SIG-M5 (cell line): ENCODE measurements at regions not wholly inside any gene's neighbourhood (a gene's known extent, or its start where the extent isn't known, plus 50 kb on each side); places are given as distances from the start of the nearest gene placed in this dataset.
"Not testable (repeated sequence)": the region's sequence is repeated elsewhere in the genome, so short reads cannot be mapped to it uniquely, and the experiment has no call there.

ENCODE experiments used
- DNase-seq: peaks from one replicate; lab custom pipeline; 2025; lab: John Stamatoyannopoulos, UW

DNA sequence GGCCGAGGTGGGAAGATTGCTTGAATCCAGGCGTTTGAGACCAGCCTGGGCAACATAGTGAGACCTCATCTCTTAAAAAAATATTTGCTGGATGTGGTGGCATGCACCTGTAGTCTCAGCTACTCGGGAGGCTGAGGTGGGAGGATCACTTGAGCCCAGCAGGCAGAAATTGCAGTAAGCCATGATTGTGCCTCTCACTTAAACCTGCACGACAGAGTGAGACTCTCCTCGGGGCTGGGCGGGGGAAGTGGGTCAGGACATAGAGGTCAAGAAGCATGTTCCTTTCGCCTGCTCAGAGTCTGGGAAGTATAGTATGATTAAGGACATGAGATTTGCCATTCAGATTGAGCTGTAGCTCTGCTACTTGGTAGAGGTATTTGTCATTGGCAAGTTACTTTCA, 52.3 kb downstream of the SEPTIN7 start:
- DNase-seq, result not testable (repeated sequence)

DNA sequence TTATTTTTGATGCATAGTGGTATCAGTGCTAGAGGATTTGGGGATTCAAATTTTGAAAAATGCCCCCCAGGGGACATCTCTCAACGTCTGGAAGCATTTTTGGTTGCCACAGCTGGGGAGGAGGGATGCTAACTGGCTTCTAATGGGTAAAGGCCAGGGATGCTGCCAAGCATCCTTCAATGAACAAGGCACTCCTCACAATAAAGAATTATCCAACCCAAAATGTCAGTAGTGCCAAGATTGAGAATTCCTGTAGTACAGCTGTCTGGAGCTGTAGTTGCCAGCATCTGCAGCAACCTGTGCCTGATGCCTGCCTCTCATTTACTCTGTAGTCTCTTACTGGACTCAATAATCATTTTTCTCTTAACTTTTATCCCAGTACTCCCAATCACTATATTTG, 53.5 kb downstream of the SEPTIN7 start:
- no peak for DNase-seq

- no peak for DNase-seq
Measured at GRCh38 chr7:35856175-35856574, 55.3 kb downstream of the SEPTIN7 start.

GRCh38 chr7:35860664-35861063, 59.8 kb downstream of the SEPTIN7 start:
- no peak for DNase-seq

DNA sequence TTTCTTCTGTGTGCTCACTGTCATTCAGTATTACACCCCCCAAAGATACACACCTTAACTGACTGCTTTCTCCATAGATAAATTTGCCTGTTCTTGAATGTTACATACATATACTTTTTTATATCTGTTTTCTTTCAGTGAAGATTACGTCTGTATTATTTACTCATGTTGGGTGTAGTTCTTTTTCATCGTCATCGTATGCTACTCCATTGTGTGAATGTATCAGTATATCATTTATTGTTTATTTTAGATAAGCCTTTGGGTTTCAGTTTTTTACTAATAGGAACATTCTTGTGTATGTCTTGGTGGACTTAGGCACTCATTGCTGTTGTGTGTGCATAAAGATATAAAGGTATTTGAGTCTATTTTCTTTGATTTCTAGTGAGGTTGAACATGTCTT, 64.4 kb downstream of the SEPTIN7 start:
- no peak for DNase-seq

GRCh38 chr7:35866186-35866585, 65.3 kb downstream of the SEPTIN7 start:
- DNase-seq, result no peak

DNA sequence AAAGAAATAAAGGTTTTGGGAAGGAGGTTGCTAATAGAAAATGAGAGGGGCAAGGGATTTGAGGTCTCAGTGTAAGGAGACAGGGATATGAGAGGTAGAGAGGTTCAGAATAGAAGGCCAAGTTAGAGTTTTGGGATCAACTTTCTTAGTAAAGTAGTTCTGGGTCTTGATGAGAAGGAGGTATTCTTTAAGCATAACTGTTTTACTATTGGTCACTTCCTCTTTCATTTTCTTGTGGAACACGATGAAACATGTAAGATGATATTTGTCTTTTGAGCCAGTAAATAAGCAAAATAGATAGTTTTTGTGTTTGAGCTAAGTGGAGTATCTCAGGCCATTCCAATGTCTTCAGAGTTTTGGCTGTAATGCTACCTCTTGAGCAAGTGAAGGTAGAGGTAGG, 68.3 kb downstream of the SEPTIN7 start:
- not testable (repeated sequence) for DNase-seq

DNA sequence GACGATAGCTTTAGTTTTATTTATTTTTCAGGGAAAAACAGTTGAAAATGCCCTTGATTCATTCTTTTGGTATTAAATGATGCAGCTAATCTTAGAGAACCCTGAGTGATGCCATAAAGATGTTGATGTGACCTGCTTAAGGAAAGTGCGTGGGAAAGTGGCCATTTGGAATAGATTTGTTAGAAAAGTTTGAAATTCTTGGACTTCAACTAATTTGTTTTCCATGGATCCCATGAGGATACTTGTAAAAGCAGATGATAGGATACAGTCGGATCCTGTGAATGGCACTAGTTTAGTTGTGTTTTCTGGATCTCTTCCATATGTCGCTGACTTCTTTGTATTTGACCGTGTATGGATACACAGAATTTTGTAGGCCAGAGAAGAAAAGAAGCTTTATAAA, 69.0 kb downstream of the SEPTIN7 start:
- DNase-seq, result no peak

DNA sequence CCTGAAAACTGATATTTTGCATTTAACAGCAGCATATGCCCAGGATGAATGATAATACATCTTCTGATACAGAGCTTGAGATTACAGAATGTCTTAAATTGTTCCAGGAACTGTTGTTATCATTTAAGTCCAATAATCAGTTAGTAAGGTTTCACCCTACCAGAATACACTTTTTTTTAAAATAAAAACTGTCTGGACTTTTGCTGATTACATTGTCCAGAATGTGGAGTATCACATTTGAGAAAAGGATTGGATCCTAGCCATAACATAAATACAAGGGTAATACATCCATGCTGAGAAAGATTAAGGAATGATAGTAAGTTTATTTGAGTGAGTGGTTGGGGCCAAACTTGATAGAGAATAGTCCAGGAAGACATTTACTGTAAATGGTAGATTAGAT, 71.0 kb downstream of the SEPTIN7 start:
- DNase-seq, result no peak

GRCh38 chr7:35874886-35875285, 74.0 kb downstream of the SEPTIN7 start:
- no peak for DNase-seq

GRCh38 chr7:35875292-35875691, 74.4 kb downstream of the SEPTIN7 start:
- no peak for DNase-seq

- no peak for DNase-seq
Measured at GRCh38 chr7:35878351-35878750, 77.5 kb downstream of the SEPTIN7 start.

DNA sequence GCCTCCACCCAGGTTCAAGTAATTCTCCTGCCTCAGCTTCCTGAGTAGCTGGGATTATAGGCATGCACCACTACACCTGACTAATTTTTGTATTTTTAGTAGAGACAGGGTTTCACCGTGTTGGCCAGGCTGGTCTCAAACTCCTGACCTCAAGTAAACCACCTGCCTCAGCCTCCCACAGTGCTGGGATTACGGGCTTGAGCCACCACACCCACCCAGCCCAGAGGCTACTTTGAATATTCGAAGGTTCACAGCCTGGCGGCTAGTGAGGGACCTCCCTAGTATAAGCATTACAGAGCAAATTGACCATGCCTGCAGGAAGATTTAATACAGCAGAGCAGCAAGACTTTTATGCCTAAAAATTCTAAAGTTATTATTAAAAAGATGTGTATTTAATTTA, 86.6 kb downstream of the SEPTIN7 start:
- not testable (repeated sequence) for DNase-seq

GRCh38 chr7:35889001-35889400, 88.1 kb downstream of the SEPTIN7 start:
- no peak for DNase-seq

- DNase-seq, result no peak
Measured at GRCh38 chr7:35889870-35890269, 89.0 kb downstream of the SEPTIN7 start.

- no peak for DNase-seq
Measured at GRCh38 chr7:35891004-35891830, 90.4 kb downstream of the SEPTIN7 start.

DNA sequence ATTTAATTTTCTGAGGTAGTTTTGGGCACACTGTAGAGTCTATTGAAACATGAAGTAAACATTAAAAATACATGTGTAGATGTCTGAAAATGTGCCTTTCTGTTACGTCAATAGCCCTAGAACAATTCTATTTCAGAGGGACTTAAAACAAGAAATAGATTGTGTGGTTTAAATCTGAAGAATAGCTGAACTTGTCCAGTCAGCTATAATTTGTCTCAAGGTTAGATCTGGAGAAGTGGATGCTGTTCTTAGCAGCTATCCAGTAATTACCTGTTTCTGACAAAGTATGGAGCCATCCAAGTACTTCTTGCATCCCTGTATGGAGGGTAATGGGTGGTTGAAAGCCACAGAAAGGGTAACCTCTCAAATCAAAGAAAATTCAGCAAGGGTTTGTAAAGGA, 92.8 kb downstream of the SEPTIN7 start:
- no peak for DNase-seq

DNA sequence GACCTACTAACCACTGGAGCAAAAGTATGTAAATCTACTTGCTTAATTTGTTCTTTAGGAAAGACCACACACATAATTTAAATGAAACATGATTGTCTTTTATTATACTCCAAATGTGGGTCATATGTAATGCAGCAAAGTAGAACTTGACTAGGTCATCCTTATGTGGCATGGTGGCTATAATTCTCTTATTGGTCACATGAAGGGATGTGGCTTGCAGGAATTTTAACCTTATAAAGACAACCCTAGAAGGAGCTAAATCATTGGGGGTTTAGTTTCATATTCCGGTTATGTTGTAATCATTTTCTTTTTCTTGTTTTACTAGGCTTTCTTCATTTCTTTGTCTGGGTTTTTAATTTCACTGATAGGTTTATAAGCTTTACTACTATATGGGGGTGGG, 93.9 kb downstream of the SEPTIN7 start:
- DNase-seq, result no peak

DNA sequence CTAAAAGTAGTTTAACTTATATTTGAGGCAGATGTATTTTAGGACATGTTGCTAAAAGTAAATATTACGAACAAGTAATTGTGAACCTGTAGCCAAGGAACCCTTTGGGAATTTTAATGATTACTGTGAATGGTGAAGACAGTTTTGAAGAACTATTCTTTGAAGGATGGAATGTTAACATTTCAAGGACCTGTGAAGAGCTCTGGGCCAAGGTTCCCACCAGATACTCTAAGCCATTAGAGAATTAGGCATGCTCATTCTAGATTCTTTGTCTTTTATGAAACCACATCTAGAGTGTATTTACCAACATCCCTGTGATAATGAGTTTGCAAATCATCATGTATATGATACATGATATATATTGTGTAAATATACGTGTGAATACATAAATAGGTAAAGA, 99.8 kb downstream of the SEPTIN7 start:
- no peak for DNase-seq

GRCh38 chr7:35905555-35905954, 104.7 kb downstream of the SEPTIN7 start:
- no peak for DNase-seq

DNA sequence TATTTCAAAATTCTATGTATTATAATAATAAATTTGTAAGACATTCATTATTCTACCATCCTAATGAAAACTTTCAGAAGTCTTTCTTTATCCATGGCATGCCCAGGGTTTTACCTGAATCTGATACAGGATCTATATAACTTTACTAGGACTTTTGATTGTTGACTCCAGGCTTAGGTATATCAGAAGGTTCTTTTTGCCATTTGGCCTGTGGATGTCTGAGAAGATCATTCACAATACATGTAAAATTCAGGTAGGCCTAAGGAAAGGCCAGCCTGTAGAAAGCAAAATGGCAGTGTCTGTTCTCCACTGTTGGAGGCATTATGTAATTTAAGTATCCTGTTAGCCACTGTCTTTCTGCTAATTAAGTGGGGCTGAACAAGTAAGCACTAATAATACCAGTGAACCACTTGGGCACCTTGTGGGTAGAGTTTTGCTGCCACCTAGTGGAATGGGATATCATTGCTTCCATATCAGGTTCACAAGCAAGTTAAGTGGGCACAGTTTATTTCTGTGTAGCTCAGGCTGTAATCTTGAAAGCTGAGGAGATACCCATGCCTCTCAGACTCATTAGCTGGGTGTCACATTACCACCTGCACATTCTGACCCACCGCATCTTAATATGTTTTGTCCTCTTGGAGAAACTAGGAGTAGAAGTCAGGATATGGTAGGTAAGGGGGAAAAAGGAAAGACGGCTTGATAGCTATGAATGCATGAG, 105.5 kb downstream of the SEPTIN7 start:
- DNase-seq, result peak; percentile 16

DNA sequence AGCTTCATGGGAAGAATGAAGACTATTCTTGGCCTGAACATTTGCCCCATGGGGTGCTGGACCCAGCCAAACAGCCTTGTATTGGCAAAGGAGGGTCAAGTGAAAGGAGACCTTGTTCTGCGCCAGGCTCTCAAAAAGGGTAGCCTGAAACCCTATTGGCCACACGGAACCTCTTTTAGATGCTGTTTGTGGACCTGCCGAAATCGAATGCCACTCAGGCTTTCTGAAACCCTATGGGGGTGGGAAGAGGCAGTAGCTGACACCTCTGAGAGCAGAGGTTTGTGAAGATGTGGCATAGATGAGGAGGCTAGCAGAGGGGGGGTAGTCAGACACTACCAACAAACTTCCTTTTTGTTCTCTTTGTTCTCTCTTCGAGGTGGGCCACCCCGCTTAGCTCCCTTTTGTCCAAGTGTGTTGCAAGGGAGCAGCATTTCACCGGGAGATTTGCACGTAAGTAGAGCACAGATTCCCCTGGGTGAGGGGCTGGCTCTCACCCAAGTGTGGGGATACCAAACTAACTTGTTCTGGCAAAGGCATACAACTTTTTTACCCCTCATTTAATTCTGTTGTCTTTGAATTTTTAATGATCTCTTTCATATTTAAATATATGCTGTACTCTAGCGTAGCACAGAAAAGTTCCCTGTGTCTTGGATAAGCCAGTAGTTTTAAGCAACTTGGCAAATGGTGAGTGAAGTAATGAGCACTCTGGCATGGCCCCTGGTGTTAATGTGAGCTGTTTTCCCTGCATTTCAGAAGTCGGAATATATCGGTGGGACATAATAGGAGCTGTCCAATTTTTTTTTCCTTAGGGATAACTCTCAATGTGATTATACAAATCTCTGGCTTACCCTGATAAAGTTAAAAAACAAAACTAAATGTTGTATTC, 107.7 kb downstream of the SEPTIN7 start:
- no peak for DNase-seq
